T-helper 1 cell treated with Interleukin-12 subunit alpha and Interleukin-12 subunit beta and Interleukin-4 antibody, amounts not matched to agents 30 ng/mL and 1 ng/mL, for 36 hours (primary cell): ENCODE measurements at regions not wholly inside any gene's neighbourhood (a gene's known extent, or its start where the extent isn't known, plus 50 kb on each side); places are given as distances from the start of the nearest gene placed in this dataset.
"Not testable (repeated sequence)": the region's sequence is repeated elsewhere in the genome, so short reads cannot be mapped to it uniquely, and the experiment has no call there.

Source experiments
- intact Hi-C: fragments of 100-400 bp; cut with micrococcal nuclease; formaldehyde crosslinking; loops from one replicate; pipeline ENCODE4 v1.15.1; 2024

- intact Hi-C loops: no loop called here
Measured at GRCh38 chr17:72363089-72363610, 242.3 kb downstream of the SOX9 start.

GRCh38 chr17:72365857-72366414 is 245.1 kb downstream of the SOX9 start:
- intact Hi-C loops: no loop called here

- intact Hi-C loops: no loop called here
Measured at GRCh38 chr17:72366626-72367025, 245.8 kb downstream of the SOX9 start.

GRCh38 chr17:72368191-72368590 is 247.4 kb downstream of the SOX9 start:
- intact Hi-C loops: no loop called here

GRCh38 chr17:72369366-72369765 is 248.5 kb downstream of the SOX9 start:
- intact Hi-C loops: no loop called here

- intact Hi-C loops: no loop called here
Measured at GRCh38 chr17:72370819-72371218, 250.0 kb downstream of the SOX9 start.

GRCh38 chr17:72372185-72372584 is 251.4 kb downstream of the SOX9 start:
- intact Hi-C loops: no loop called here

- intact Hi-C loops: no loop called here
Measured at GRCh38 chr17:72373910-72374741, 253.3 kb downstream of the SOX9 start.

GRCh38 chr17:72376526-72377345 is 255.9 kb downstream of the SOX9 start:
- intact Hi-C loops: no loop called here

GRCh38 chr17:72378414-72379390 is 257.9 kb downstream of the SOX9 start:
- intact Hi-C loops: no loop called here

GRCh38 chr17:72379516-72379915 is 258.7 kb downstream of the SOX9 start:
- intact Hi-C loops: no loop called here

- intact Hi-C loops: no loop called here
Measured at GRCh38 chr17:72380120-72380519, 259.3 kb downstream of the SOX9 start.

- intact Hi-C loops: no loop called here
Measured at GRCh38 chr17:72380737-72381136, 259.9 kb downstream of the SOX9 start.

GRCh38 chr17:72381597-72382397 is 261.0 kb downstream of the SOX9 start:
- intact Hi-C loops: no loop called here

- intact Hi-C loops: no loop called here
Measured at GRCh38 chr17:72382971-72383722, 262.3 kb downstream of the SOX9 start.

GRCh38 chr17:72385475-72385874 is 264.7 kb downstream of the SOX9 start:
- intact Hi-C loops: no loop called here

- intact Hi-C loops: not testable (repeated sequence)
Measured at GRCh38 chr17:72386173-72386572, 265.4 kb downstream of the SOX9 start.

- intact Hi-C loops: no loop called here
Measured at GRCh38 chr17:72386619-72387237, 265.9 kb downstream of the SOX9 start.

- intact Hi-C loops: no loop called here
Measured at GRCh38 chr17:72387487-72387886, 266.7 kb downstream of the SOX9 start.
